HEK293 (cell line): ENCODE measurements at regions not wholly inside any gene's neighbourhood (a gene's known extent, or its start where the extent isn't known, plus 50 kb on each side); places are given as distances from the start of the nearest gene placed in this dataset.

Experiments
- CTCF ChIP-seq: fragments of 450-650 bp; formaldehyde crosslinking; IDR thresholded peaks from 2 replicates; pipeline ENCODE4 v1.5.1; 2016; ENCODE audit warnings: missing biosample characterization, missing genetic modification characterization
- HOXC10 ChIP-seq: sonication (generic); formaldehyde crosslinking; IDR thresholded peaks from 2 replicates; pipeline ENCODE4 v1.8.1; 2023; ENCODE audit warnings: mild to moderate bottlenecking, missing genetic modification reagents
- PATZ1 ChIP-seq: fragments of 450-650 bp; formaldehyde crosslinking; IDR thresholded peaks from 2 replicates; pipeline ENCODE4 v1.5.1; 2016; ENCODE audit warnings: missing biosample characterization, missing genetic modification characterization
- SALL2 ChIP-seq: fragments of 450-650 bp; formaldehyde crosslinking; IDR thresholded peaks from 2 replicates; pipeline ENCODE4 v1.5.0; 2017; ENCODE audit warnings: missing biosample characterization, mild to moderate bottlenecking, missing genetic modification characterization, borderline replicate concordance
- ZFP37 ChIP-seq: fragments of 450-650 bp; formaldehyde crosslinking; IDR thresholded peaks from 2 replicates; pipeline ENCODE4 v1.5.1; 2016; ENCODE audit warnings: missing biosample characterization, missing genetic modification characterization
- ZNF341 ChIP-seq: fragments of 450-650 bp; formaldehyde crosslinking; IDR thresholded peaks from 2 replicates; pipeline ENCODE4; 2016; ENCODE audit warnings: low read depth, missing biosample characterization, missing genetic modification characterization
- ZNF580 ChIP-seq: fragments of 450-650 bp; formaldehyde crosslinking; IDR thresholded peaks from 2 replicates; pipeline ENCODE4 v1.5.1; 2016; ENCODE audit warnings: missing biosample characterization, missing genetic modification characterization
- ZNF623 ChIP-seq: fragments of 450-650 bp; formaldehyde crosslinking; IDR thresholded peaks from 2 replicates; pipeline ENCODE4 v1.5.1; 2016; ENCODE audit warnings: missing biosample characterization, missing genetic modification characterization

GRCh38 chr15:95018888-95019545 lies 787.7 kb downstream of the MCTP2 start:
- TF ChIP-seq ZNF580 (tag by site-specific recombination) (no peak), CTCF (no peak), ZFP37 (tag by site-specific recombination) (no peak), HOXC10 (CRISPR knock-in tag) (no peak), ZNF623 (no peak), PATZ1 (tag by site-specific recombination) (no peak), SALL2 (tag by site-specific recombination) (no peak), ZNF341 (tag by site-specific recombination) (no peak)
